ENCODE measurements at regions not wholly inside any gene's neighbourhood (a gene's known extent, or its start where the extent isn't known, plus 50 kb on each side); places are given as distances from the start of the nearest gene placed in this dataset.

DNA sequence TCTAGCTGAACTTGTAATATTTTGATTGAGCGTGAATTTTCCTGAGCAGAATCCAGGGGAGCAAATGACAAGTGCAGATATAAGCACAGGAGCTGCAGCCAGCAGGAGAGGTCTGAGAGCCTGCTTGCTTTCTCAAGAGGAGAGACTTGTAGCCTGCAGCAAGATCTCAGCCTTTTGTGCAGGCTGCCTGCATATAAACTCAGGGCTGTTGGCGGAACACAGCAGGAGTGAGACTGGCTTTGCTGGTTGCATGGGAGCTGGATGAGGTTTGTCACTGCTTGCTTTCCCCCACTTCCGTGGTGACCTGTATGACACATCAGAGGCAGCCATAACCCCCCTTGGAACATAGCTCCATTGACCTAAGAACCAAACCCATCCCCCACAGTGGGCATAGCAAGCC, 725.4 kb upstream of the RGS18 start:
- Histone ChIP-seq H3K9ac (ENCODE audit: insufficient read depth, low read depth, low read length) (no peak overlapping the region), H3K79me2 (ENCODE audit: insufficient read depth, low read length) (no peaks in the 10 kb centered on the region), H3K36me3 (replicated peaks in 1 of 2; ENCODE audit: control insufficient read depth in 1 of 2, insufficient read depth in 2 of 2, low read length in 2 of 2) (no peaks in the 10 kb centered on the region), H4K20me1 (ENCODE audit: insufficient read depth, low read length) (no peaks in the 10 kb centered on the region), H2AFZ (ENCODE audit: low read length) (no peak overlapping the region), H3K27ac (ENCODE audit: extremely low read length, insufficient read depth, low read length) (no peak overlapping the region), H3K4me2 (ENCODE audit: low read depth, low read length) (no peak overlapping the region), H3K4me1 (ENCODE audit: insufficient read depth, low read length) (no peaks in the 10 kb centered on the region), H3K4me3 (replicated peaks in 1 of 3; ENCODE audit: insufficient read depth in 1 of 3, low read depth in 2 of 3, low read length in 3 of 3) (no peak overlapping the region), H3K9me3 (ENCODE audit: low read length) (no peaks in the 10 kb centered on the region), H3K27me3 (ENCODE audit: control insufficient read depth in 1 of 2, insufficient read depth in 2 of 2, low read length in 2 of 2) (no peaks in the 10 kb centered on the region; a peak in 1 of 5 replicates)
- no peak for ATAC-seq
- in situ Hi-C loops (cut with HindIII; ENCODE audit: extremely low pct_ligation_motif_present, low pct_unique_long_range_greater_than_20kb) (no loop called here), intact Hi-C loops (cut with micrococcal nuclease; ENCODE audit: unreplicated experiment) (no loop called here)
- TF ChIP-seq ASH2L (IDR thresholded peaks at IDR 0.05; ENCODE audit: insufficient read length, low read depth, low read length) (no peak), RFX3 (CRISPR knock-in tag; IDR thresholded peaks at IDR 0.05) (no peak), TBP (CRISPR knock-in tag; IDR thresholded peaks at IDR 0.05) (no peak), KLF11 (CRISPR knock-in tag; IDR thresholded peaks at IDR 0.05) (no peak), TRIM24 (CRISPR knock-in tag; IDR thresholded peaks at IDR 0.05) (no peak), ZBTB21 (CRISPR knock-in tag; IDR thresholded peaks at IDR 0.05) (no peak), ZNF83 (CRISPR knock-in tag; IDR thresholded peaks at IDR 0.05; ENCODE audit: borderline replicate concordance) (no peak), ETV5 (CRISPR knock-in tag; IDR thresholded peaks at IDR 0.05; ENCODE audit: borderline replicate concordance) (no peak), GABPA (IDR thresholded peaks at IDR 0.05; ENCODE audit: low read depth, low read length) (no peak), GABPA (CRISPR knock-in tag; IDR thresholded peaks at IDR 0.05; ENCODE audit: low read depth) (no peak), SPEN (CRISPR knock-in tag; IDR thresholded peaks at IDR 0.05; ENCODE audit: low read depth) (no peak), ZNF180 (CRISPR knock-in tag; IDR thresholded peaks at IDR 0.05; ENCODE audit: borderline replicate concordance, low read depth) (no peak), KDM3A (CRISPR knock-in tag; IDR thresholded peaks at IDR 0.05; ENCODE audit: low read depth) (no peak), ZNF614 (CRISPR knock-in tag; IDR thresholded peaks at IDR 0.05; ENCODE audit: borderline replicate concordance) (no peak), ZNF768 (CRISPR knock-in tag; IDR thresholded peaks at IDR 0.05) (no peak)
- TF ChIP-seq, protein P1, sequence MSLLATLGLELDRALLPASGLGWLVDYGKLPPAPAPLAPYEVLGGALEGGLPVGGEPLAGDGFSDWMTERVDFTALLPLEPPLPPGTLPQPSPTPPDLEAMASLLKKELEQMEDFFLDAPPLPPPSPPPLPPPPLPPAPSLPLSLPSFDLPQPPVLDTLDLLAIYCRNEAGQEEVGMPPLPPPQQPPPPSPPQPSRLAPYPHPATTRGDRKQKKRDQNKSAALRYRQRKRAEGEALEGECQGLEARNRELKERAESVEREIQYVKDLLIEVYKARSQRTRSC (CRISPR knock-in tag; IDR thresholded peaks at IDR 0.05; ENCODE audit: low read depth) = no peak
- TF ChIP-seq, protein P2, sequence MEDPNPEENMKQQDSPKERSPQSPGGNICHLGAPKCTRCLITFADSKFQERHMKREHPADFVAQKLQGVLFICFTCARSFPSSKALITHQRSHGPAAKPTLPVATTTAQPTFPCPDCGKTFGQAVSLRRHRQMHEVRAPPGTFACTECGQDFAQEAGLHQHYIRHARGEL (CRISPR knock-in tag; IDR thresholded peaks at IDR 0.05) = no peak
- TF ChIP-seq, protein P3, sequence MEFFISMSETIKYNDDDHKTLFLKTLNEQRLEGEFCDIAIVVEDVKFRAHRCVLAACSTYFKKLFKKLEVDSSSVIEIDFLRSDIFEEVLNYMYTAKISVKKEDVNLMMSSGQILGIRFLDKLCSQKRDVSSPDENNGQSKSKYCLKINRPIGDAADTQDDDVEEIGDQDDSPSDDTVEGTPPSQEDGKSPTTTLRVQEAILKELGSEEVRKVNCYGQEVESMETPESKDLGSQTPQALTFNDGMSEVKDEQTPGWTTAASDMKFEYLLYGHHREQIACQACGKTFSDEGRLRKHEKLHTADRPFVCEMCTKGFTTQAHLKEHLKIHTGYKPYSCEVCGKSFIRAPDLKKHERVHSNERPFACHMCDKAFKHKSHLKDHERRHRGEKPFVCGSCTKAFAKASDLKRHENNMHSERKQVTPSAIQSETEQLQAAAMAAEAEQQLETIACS (CRISPR knock-in tag; IDR thresholded peaks at IDR 0.05) = no peak
- BruUV-seq (replicated peaks) = no TSS peak
- ChIA-PET POLR2A (no interaction called here), CTCF (ENCODE audit: low intra/inter-chr PET ratio, low total read pairs) (no interaction called here)
- FAIRE-seq = no peak
- no peak for DNase-seq (ENCODE audit: low spot score)
- WGBS (ENCODE audit: low lambda C conversion rate) = 0% methylated on average over 1 of the region's 3 CpGs

All from HepG2 (cell line).